ENCODE measurements at regions not wholly inside any gene's neighbourhood (a gene's known extent, or its start where the extent isn't known, plus 50 kb on each side); places are given as distances from the start of the nearest gene placed in this dataset.

GRCh38 chr13:61086087-61086486 lies 329.6 kb downstream of the PCDH20 start:
- BruUV-seq (replicated peaks) = no TSS peak
- Mint-ChIP-seq H3K4me1 (ENCODE audit: low read depth, unreplicated experiment) (no peaks in the 10 kb centered on the region), H3K27ac (ENCODE audit: unreplicated experiment) (no peak overlapping the region), H3K9me3 (ENCODE audit: low read depth, unreplicated experiment) (peaks cover 3% of the 10 kb centered on the region), H3K27me3 (ENCODE audit: unreplicated experiment) (no peaks in the 10 kb centered on the region), H3K4me3 (ENCODE audit: low read depth, unreplicated experiment) (no peak overlapping the region), H3K36me3 (ENCODE audit: insufficient read depth, unreplicated experiment) (no peaks in the 10 kb centered on the region)
- intact Hi-C loops (cut with micrococcal nuclease; ENCODE audit: unreplicated experiment) = no loop called here
- no peak for TF ChIP-seq CTCF (IDR thresholded peaks at IDR 0.05; ENCODE audit: unreplicated experiment)
- CTCF ChIA-PET = no interaction called here
- DNase-seq = no peak

GRCh38 chr13:61084988-61085387 lies 330.7 kb downstream of the PCDH20 start:
- H3K9me3 Mint-ChIP-seq (ENCODE audit: low read depth, unreplicated experiment) = peaks cover 7% of the 10 kb centered on the region
- intact Hi-C loops (cut with micrococcal nuclease; ENCODE audit: unreplicated experiment) = no loop called here

DNA sequence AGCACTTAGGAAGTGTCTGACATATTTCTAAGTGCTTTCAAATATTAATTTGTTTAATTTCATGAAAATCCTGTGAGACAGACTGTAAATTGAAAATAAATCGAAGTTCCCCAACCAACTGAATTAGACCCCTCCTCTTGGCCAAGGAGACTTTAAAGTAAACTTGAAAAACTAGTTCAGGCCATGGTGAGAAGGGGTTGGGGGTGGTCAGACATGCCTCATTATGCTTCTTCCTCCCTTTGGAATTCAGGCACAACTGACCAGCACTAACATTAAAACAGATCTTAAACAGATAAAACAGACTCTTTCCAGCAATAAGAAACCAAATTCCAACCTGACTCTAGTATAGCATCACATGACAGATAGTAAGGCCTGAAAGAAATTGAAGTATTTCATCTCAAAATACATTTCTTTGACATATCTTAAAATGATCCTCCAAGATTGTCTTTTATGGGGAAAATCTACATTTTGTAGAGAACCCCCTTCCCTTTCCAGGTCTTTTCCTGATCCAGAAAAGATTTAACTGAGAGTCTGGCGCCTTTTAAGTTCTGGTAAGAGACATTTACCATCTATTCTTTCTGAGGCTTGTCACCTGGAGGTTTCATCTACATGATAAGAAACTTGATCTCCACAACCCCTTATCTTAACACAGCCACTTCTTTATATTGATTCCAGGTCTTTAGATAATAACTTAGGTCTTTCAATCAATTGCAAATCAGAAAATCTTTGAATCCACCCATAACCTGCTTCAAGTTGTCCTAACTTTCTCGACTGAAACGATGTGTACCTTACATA lies 336.5 kb downstream of the PCDH20 start:
- CTCF ChIA-PET = no interaction called here
- intact Hi-C loops (cut with micrococcal nuclease; ENCODE audit: unreplicated experiment) = no loop called here
- BruUV-seq (replicated peaks) = no TSS peak
- Mint-ChIP-seq H3K27me3 (ENCODE audit: unreplicated experiment) (no peaks in the 10 kb centered on the region), H3K27ac (ENCODE audit: unreplicated experiment) (no peak overlapping the region), H3K36me3 (ENCODE audit: insufficient read depth, unreplicated experiment) (no peaks in the 10 kb centered on the region), H3K9me3 (ENCODE audit: low read depth, unreplicated experiment) (peaks cover 7% of the 10 kb centered on the region), H3K4me1 (ENCODE audit: low read depth, unreplicated experiment) (no peaks in the 10 kb centered on the region), H3K4me3 (ENCODE audit: low read depth, unreplicated experiment) (no peak overlapping the region)
- TF ChIP-seq CTCF (IDR thresholded peaks at IDR 0.05; ENCODE audit: unreplicated experiment) = no peak
- DNase-seq = no peak

More at GRCh38 chr13:61084988-61085387, 330.7 kb downstream of the PCDH20 start:
- no peaks in the 10 kb centered on the region for H3K4me1 Mint-ChIP-seq (ENCODE audit: low read depth, unreplicated experiment)
- no peak for TF ChIP-seq CTCF (IDR thresholded peaks at IDR 0.05; ENCODE audit: unreplicated experiment)
- CTCF ChIA-PET = no interaction called here
- BruUV-seq (replicated peaks) = no TSS peak
- no peak for DNase-seq
- H3K27me3 Mint-ChIP-seq (ENCODE audit: unreplicated experiment) = no peaks in the 10 kb centered on the region
- H3K36me3 Mint-ChIP-seq (ENCODE audit: insufficient read depth, unreplicated experiment) = no peaks in the 10 kb centered on the region
- H3K4me3 Mint-ChIP-seq (ENCODE audit: low read depth, unreplicated experiment) = no peak overlapping the region
- H3K27ac Mint-ChIP-seq (ENCODE audit: unreplicated experiment) = no peak overlapping the region

DNA sequence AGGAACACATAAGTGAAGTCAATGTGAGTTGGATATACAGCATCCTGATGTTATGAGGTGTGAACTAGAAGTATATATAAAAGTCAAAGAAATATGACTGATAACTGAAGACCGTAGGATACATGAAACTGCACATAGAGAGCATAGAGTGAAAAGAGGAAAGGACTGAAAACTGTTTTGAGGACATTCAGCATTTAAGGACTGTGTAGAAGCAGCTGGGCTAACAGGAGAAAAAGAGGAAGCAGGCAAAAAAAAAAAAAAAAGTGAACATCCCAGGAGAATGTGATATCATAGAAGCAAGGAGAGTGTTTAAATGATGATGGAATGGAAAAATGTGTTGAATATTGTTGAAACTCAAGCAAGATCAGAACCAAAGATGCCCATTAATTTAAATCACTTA lies 363.5 kb downstream of the PCDH20 start:
- no peak for TF ChIP-seq CTCF (IDR thresholded peaks at IDR 0.05; ENCODE audit: unreplicated experiment)
- no peak for DNase-seq
- H3K9me3 Mint-ChIP-seq (ENCODE audit: low read depth, unreplicated experiment) = peaks cover 6% of the 10 kb centered on the region
- H3K4me3 Mint-ChIP-seq (ENCODE audit: low read depth, unreplicated experiment) = no peak overlapping the region
- no TSS peak for BruUV-seq (replicated peaks)
- no peaks in the 10 kb centered on the region for H3K4me1 Mint-ChIP-seq (ENCODE audit: low read depth, unreplicated experiment)
- intact Hi-C loops (cut with micrococcal nuclease; ENCODE audit: unreplicated experiment) = no loop called here
- no peak overlapping the region for H3K27ac Mint-ChIP-seq (ENCODE audit: unreplicated experiment)
- no peaks in the 10 kb centered on the region for H3K36me3 Mint-ChIP-seq (ENCODE audit: insufficient read depth, unreplicated experiment)
- CTCF ChIA-PET = no interaction called here
- no peaks in the 10 kb centered on the region for H3K27me3 Mint-ChIP-seq (ENCODE audit: unreplicated experiment)

All from Calu3 (cell line).